C4-2B (cell line): ENCODE measurements at regions not wholly inside any gene's neighbourhood (a gene's known extent, or its start where the extent isn't known, plus 50 kb on each side); places are given as distances from the start of the nearest gene placed in this dataset.

Experiments
- H3K27ac ChIP-seq: fragments of 450-650 bp; 2 replicates; pipeline ENCODE4 v1.5.1; 2017
- CTCF ChIP-seq: fragments of 450-650 bp; conservative IDR thresholded peaks from 2 replicates; pipeline ENCODE4 v1.5.1; 2017; ENCODE audit warnings: mild to moderate bottlenecking
- ZFX ChIP-seq: fragments of 450-650 bp; IDR thresholded peaks from 2 replicates; pipeline ENCODE4 v1.6.1; 2017

DNA sequence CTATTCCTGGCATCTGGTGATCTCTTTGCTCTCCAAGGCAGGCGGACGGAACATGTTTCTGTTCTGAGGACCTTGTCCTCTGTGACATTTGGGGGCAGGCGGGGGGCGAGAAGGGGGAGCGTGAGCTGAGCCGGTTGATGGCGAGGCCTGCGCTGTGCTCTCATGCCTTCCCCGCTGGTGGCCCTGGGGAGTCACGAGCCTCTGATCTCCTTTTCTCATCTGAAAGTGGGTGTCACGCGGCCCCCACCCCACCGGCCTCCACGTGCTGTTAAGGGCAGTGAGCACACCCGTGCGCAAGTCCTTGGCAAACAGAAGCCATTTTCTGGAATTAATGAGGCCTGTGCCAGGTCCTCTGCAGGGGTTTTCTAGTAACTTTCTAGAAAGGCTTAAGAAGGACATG is 102.8 kb upstream of the ACTRT2 start:
- no peak for TF ChIP-seq ZFX
- TF ChIP-seq CTCF: no peak
- H3K27ac ChIP-seq: no peak overlapping the region

GRCh38 chr1:2919841-2920240 is 101.4 kb upstream of the ACTRT2 start:
- TF ChIP-seq CTCF: no peak
- TF ChIP-seq ZFX: no peak
- no peak overlapping the region for H3K27ac ChIP-seq

DNA sequence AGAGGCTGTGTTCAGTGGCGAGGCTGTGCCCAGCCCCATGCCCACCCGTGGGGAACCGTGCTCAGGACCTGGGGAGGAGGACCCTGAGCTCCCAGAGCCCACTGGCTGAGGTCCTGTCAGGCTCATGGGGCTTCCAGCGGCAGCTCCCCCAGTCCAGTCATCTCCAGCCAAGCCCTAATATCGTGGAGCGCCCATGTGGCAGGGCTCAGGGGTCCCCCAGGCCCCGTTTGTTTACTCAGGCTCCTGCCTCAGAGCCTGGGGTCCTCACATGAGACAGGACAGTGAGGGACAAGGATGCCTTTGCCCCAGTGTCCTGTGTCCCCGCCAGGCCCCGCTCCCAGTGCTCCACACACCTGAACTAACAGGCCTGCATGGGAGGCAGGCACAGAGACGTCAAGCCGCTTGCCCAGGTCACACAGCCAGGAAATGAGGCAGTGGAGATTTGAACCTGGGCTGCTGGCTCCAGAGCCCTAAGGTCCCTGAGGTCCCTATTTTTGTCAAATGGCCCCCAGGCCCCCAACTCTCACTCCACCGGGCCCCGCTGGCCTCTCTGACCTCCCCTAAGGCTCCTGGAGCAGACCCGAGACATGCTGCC is 100.7 kb upstream of the ACTRT2 start:
- no peak for TF ChIP-seq ZFX
- TF ChIP-seq CTCF: no peak
- no peak overlapping the region for H3K27ac ChIP-seq

DNA sequence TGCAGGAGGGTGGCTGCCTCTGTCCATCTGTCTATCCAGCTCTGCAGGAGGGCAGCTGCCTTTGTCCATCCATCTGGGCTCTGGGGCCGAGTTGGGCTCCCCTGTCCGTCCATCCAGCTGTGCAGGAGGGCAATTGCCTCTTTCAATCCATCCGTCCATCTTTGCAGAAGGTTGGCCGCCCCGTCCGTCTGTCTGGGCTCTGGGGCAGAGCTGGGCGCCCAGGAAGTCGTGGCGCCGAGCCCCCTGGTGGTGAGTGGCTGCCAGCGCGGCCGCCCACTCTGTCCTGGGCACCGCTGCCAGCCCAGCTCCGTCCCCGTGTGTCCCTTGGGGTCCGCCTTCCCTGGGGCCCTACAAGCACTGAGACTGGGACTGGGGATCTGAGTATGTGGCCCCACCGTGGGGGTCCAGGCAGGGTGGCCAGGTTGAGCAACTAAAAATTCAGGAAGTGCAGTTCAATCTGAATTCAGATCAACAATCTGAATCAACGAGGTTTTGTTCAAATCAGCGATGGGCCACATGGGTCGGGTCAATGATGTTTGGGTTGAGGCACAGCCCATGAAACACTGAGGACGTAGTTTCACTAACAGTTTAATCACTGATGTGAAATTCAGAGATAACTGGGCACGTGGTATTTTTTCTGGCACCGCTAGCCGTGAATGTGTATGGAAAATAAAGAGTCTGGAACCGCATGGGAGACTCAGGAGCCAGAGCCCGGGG is 99.1 kb upstream of the ACTRT2 start:
- H3K27ac ChIP-seq: no peak overlapping the region
- TF ChIP-seq CTCF (peak; percentile 87), ZFX (no peak)

- TF ChIP-seq ZFX (no peak), CTCF (no peak)
- H3K27ac ChIP-seq: no peak overlapping the region
These were observed 97.9 kb upstream of the ACTRT2 start for GRCh38 chr1:2923351-2923750.

DNA sequence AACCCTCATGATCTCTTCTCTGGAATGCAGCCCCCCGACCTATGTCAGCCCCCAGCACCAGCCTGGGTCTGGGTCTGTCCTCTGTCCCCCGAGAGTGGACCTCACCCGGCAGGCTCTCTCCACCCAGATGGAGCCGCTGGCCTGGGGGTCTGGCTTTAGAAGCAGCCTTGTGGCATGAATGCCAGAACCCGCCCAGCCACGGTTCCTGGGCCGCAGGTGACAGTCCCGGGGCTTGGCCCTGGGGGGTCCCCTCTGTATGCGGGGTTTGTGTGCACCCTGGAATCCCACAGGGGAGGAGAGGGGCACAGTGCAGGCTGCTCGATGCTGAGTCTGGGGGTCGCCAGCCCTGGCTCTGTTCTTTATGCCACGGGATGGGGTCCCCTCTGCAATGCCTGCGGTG is 96.0 kb upstream of the ACTRT2 start:
- TF ChIP-seq CTCF (no peak), ZFX (no peak)
- no peak overlapping the region for H3K27ac ChIP-seq

GRCh38 chr1:2925918-2926317 is 95.3 kb upstream of the ACTRT2 start:
- no peak overlapping the region for H3K27ac ChIP-seq
- TF ChIP-seq CTCF: no peak
- TF ChIP-seq ZFX: no peak
